MM.1S (cell line): ENCODE measurements at regions not wholly inside any gene's neighbourhood (a gene's known extent, or its start where the extent isn't known, plus 50 kb on each side); places are given as distances from the start of the nearest gene placed in this dataset.

Experiments
- DNase-seq: peaks from one replicate; pipeline ENCODE4 v3.0.0-alpha.2; 2015
- H2AFZ ChIP-seq: fragments of 300-600 bp; sonication (generic); 2 replicates; pipeline ENCODE4 v1.6.0; 2016; ENCODE audit warnings: antibody characterized with exemption, low read length
- H3F3A ChIP-seq: fragments of 300-600 bp; sonication (generic); 2 replicates; pipeline ENCODE4 v1.6.1; 2016; ENCODE audit warnings: mild to moderate bottlenecking, antibody characterized with exemption, low read length, moderate library complexity, mixed read lengths; ENCODE audit not compliant: insufficient read depth
- H3K27ac ChIP-seq: fragments of 300-600 bp; sonication (generic); 2 replicates; pipeline ENCODE4 v1.5.1; 2016; ENCODE audit warnings: mild to moderate bottlenecking, low read length
- H3K27me3 ChIP-seq: fragments of 300-600 bp; sonication (generic); replicated peaks from 2 replicates; pipeline ENCODE4 v1.6.0; 2016; ENCODE audit warnings: low read length; ENCODE audit not compliant: insufficient read depth
- H3K36me3 ChIP-seq: fragments of 300-600 bp; sonication (generic); replicated peaks from 2 replicates; pipeline ENCODE4 v1.6.1; 2016; ENCODE audit warnings: mild to moderate bottlenecking, low read length, mixed read lengths; ENCODE audit not compliant: insufficient read depth
- H3K4me1 ChIP-seq: fragments of 300-600 bp; sonication (generic); 2 replicates; pipeline ENCODE4 v1.6.1; 2016; ENCODE audit warnings: low read length, mixed read lengths
- H3K4me2 ChIP-seq: fragments of 300-600 bp; sonication (generic); 2 replicates; pipeline ENCODE4 v1.6.0; 2016; ENCODE audit warnings: low read depth, low read length
- H3K4me3 ChIP-seq: fragments of 300-600 bp; sonication (generic); 2 replicates; pipeline ENCODE4 v1.5.1; 2016; ENCODE audit warnings: low read length, mixed read lengths
- H3K79me2 ChIP-seq: fragments of 300-600 bp; sonication (generic); 2 replicates; pipeline ENCODE4 v1.6.1; 2016; ENCODE audit warnings: mixed run types, low read length, mixed read lengths
- H3K9ac ChIP-seq: fragments of 300-600 bp; sonication (generic); 2 replicates; pipeline ENCODE4 v1.6.1; 2016; ENCODE audit warnings: low read length, mixed read lengths
- H3K9me2 ChIP-seq: fragments of 300-600 bp; sonication (generic); replicated peaks from 2 replicates; pipeline ENCODE4 v1.6.1; 2016; ENCODE audit warnings: mild to moderate bottlenecking, low read length, mixed read lengths; ENCODE audit not compliant: insufficient read depth
- H3K9me3 ChIP-seq: fragments of 300-600 bp; sonication (generic); replicated peaks from 2 replicates; pipeline ENCODE4 v1.6.1; 2016; ENCODE audit warnings: mild to moderate bottlenecking, low read length, mixed read lengths; ENCODE audit not compliant: insufficient read depth
- H4K20me1 ChIP-seq: fragments of 300-600 bp; sonication (generic); 2 replicates; pipeline ENCODE4 v1.6.1; 2016; ENCODE audit warnings: mild to moderate bottlenecking, low read length, moderate library complexity, mixed read lengths; ENCODE audit not compliant: insufficient read depth
- CTCF ChIP-seq: fragments of 300-600 bp; sonication (generic); IDR thresholded peaks from 2 replicates; pipeline ENCODE4 v1.5.1; 2016; ENCODE audit warnings: antibody characterized with exemption, low read length, mixed read lengths
- EZH2 ChIP-seq: fragments of 300-600 bp; sonication (generic); optimal IDR thresholded peaks from 2 replicates; pipeline ENCODE3; 2017; ENCODE audit warnings: low read depth, mild to moderate bottlenecking, antibody characterized with exemption, low read length, mixed read lengths
- EZH2phosphoT487 ChIP-seq: fragments of 300-600 bp; sonication (generic); IDR thresholded peaks from 2 replicates; pipeline ENCODE4 v1.6.1; 2018; ENCODE audit warnings: antibody characterized with exemption, low read length

DNA sequence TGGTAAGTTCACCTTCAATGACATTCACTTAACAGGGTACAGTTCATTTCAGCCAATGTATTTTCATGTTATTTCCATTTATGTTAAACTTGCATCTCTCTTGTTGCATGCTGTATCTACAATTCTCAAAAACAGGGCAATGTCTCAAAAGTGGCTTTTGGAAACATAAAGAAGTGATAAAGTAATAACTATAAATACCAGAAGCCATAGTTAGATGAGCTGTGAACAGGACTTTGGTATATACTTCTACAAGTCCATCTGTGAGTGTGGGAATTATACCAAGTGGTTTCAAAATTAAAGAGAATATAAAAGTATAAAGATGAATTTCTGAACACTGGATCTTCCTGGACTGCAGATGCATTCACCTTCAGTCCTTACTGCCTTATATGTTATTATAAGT lies 585.4 kb upstream of the PBX1 start:
- H3K9me3 ChIP-seq, result no peaks in the 10 kb centered on the region
- no peak overlapping the region for H3K4me3 ChIP-seq
- H3F3A ChIP-seq, result no peaks in the 10 kb centered on the region
- H4K20me1 ChIP-seq, result no peaks in the 10 kb centered on the region
- no peak for DNase-seq
- no peaks in the 10 kb centered on the region for H3K36me3 ChIP-seq
- H3K4me1 ChIP-seq, result no peaks in the 10 kb centered on the region
- no peak overlapping the region for H3K4me2 ChIP-seq
- H3K27me3 ChIP-seq, result no peaks in the 10 kb centered on the region
- no peak for TF ChIP-seq CTCF
- TF ChIP-seq EZH2, result no peak
- TF ChIP-seq EZH2phosphoT487, result no peak
- no peak overlapping the region for H3K27ac ChIP-seq
- no peak overlapping the region for H2AFZ ChIP-seq
- no peak overlapping the region for H3K9ac ChIP-seq
- H3K9me2 ChIP-seq, result no peaks in the 10 kb centered on the region
- H3K79me2 ChIP-seq, result no peaks in the 10 kb centered on the region

- no peak for DNase-seq
Observed at GRCh38 chr1:163974120-163974519, 584.9 kb upstream of the PBX1 start.

GRCh38 chr1:163980394-163980793 lies 578.6 kb upstream of the PBX1 start:
- no peaks in the 10 kb centered on the region for H3K4me1 ChIP-seq
- TF ChIP-seq EZH2phosphoT487 (no peak), EZH2 (no peak), CTCF (no peak)
- H3K27ac ChIP-seq, result no peak overlapping the region
- no peak overlapping the region for H3K4me3 ChIP-seq
- H3K9me3 ChIP-seq, result no peaks in the 10 kb centered on the region
- no peak overlapping the region for H2AFZ ChIP-seq
- H3K79me2 ChIP-seq, result no peaks in the 10 kb centered on the region
- H3K4me2 ChIP-seq, result no peak overlapping the region
- no peaks in the 10 kb centered on the region for H3K27me3 ChIP-seq
- H3K9me2 ChIP-seq, result no peaks in the 10 kb centered on the region
- no peaks in the 10 kb centered on the region for H4K20me1 ChIP-seq
- H3F3A ChIP-seq, result no peaks in the 10 kb centered on the region
- H3K9ac ChIP-seq, result no peak overlapping the region
- no peaks in the 10 kb centered on the region for H3K36me3 ChIP-seq
- no peak for DNase-seq

More at GRCh38 chr1:163974120-163974519, 584.9 kb upstream of the PBX1 start:
- Histone ChIP-seq H3K4me1 (no peaks in the 10 kb centered on the region), H3K27ac (no peak overlapping the region), H2AFZ (no peak overlapping the region), H3F3A (no peaks in the 10 kb centered on the region), H3K9me2 (no peaks in the 10 kb centered on the region), H3K9ac (no peak overlapping the region), H3K27me3 (no peaks in the 10 kb centered on the region), H4K20me1 (no peaks in the 10 kb centered on the region), H3K79me2 (no peaks in the 10 kb centered on the region), H3K4me2 (no peak overlapping the region), H3K4me3 (no peak overlapping the region), H3K9me3 (no peaks in the 10 kb centered on the region), H3K36me3 (no peaks in the 10 kb centered on the region)
- TF ChIP-seq EZH2, result no peak
- no peak for TF ChIP-seq CTCF
